ENCODE measurements at regions not wholly inside any gene's neighbourhood (a gene's known extent, or its start where the extent isn't known, plus 50 kb on each side); places are given as distances from the start of the nearest gene placed in this dataset.

DNA sequence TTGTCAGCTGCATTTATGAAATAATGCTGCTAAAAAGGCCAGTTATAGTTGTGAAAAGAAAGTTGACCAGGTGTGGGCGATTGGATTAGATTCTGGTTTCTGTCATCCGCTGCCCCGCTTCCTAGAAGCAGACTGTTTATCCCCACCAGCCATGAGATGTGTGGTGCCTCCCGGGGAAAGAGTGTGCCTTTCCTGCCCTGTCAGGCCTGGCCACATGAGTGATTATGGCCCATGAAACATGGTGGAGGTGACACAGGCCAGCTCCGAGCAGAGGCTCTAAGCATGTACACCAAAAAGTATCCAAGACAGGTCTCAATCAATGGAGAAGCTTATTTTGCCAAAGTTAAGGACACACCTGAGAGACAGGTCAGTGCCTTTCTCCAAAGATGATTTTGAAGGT is 85.4 kb upstream of the ABHD2 start:
- TF ChIP-seq EZH2 (IDR thresholded peaks at IDR 0.05; ENCODE audit: borderline replicate concordance, control insufficient read depth, low read depth, low read length) (no peak), MYC (IDR thresholded peaks at IDR 0.05; ENCODE audit: insufficient read depth, insufficient read length, insufficient replicate concordance, low read length, severe bottlenecking) (no peak)

Data from GM12878 (cell line).